ENCODE measurements at regions not wholly inside any gene's neighbourhood (a gene's known extent, or its start where the extent isn't known, plus 50 kb on each side); places are given as distances from the start of the nearest gene placed in this dataset.
"Not testable (repeated sequence)": the region's sequence is repeated elsewhere in the genome, so short reads cannot be mapped to it uniquely, and the experiment has no call there.

GRCh38 chr4:17009871-17010367, 111.5 kb upstream of the LDB2 start:
- ATAC-seq (ENCODE audit: insufficient read depth, low FRiP score) (no peak), DNase-seq (no peak)
- Histone ChIP-seq H3K9ac (ENCODE audit: insufficient read depth in 1 of 2, low read length in 2 of 2) (no peak overlapping the region), H3K27ac (ENCODE audit: low read depth in 1 of 2, low read length in 1 of 2) (no peak overlapping the region), H3K4me1 (ENCODE audit: control insufficient read depth in 5 of 5, insufficient read depth in 5 of 5, low read length in 5 of 5) (no peaks in the 10 kb centered on the region), H3K4me3 (no peak overlapping the region), H3K9me3 (ENCODE audit: control insufficient read depth in 4 of 4, insufficient read depth in 3 of 4, low read length in 3 of 4) (peaks cover 0 to 2% (median 0%) of the 10 kb centered on the region in 4 donors), H3K36me3 (ENCODE audit: control insufficient read depth in 4 of 4, insufficient read depth in 4 of 4, low read length in 4 of 4) (no peaks in the 10 kb centered on the region), H3K27me3 (ENCODE audit: control insufficient read depth in 3 of 3, insufficient read depth in 3 of 3, low read length in 2 of 3) (no peaks in the 10 kb centered on the region)
- 85 to 87% methylated on average over 10 of the region's 10 CpGs for WGBS, 2 donors
- no peak for TF ChIP-seq CTCF (IDR thresholded peaks at IDR 0.05; ENCODE audit: control extremely low read depth, extremely low read depth)

- H3K27ac ChIP-seq (ENCODE audit: low read depth in 1 of 2, low read length in 1 of 2): no peak overlapping the region
- no peaks in the 10 kb centered on the region for H3K27me3 ChIP-seq (ENCODE audit: control insufficient read depth in 3 of 3, insufficient read depth in 3 of 3, low read length in 2 of 3)
- H3K36me3 ChIP-seq (ENCODE audit: control insufficient read depth in 4 of 4, insufficient read depth in 4 of 4, low read length in 4 of 4): no peaks in the 10 kb centered on the region
- no peak overlapping the region for H3K9ac ChIP-seq (ENCODE audit: insufficient read depth in 1 of 2, low read length in 2 of 2)
- no peaks in the 10 kb centered on the region for H3K4me1 ChIP-seq (ENCODE audit: control insufficient read depth in 5 of 5, insufficient read depth in 5 of 5, low read length in 5 of 5)
- no peak for TF ChIP-seq CTCF (IDR thresholded peaks at IDR 0.05; ENCODE audit: control extremely low read depth, extremely low read depth)
- no peak overlapping the region for H3K4me3 ChIP-seq
- no peaks in the 10 kb centered on the region for H3K9me3 ChIP-seq (ENCODE audit: control insufficient read depth in 4 of 4, insufficient read depth in 3 of 4, low read length in 3 of 4)
- ATAC-seq (ENCODE audit: insufficient read depth, low FRiP score): no peak
- no peak for DNase-seq
- WGBS, 2 donors: 87 to 93% methylated on average over 2 of the region's 2 CpGs
Observed at GRCh38 chr4:17008834-17009345, 110.4 kb upstream of the LDB2 start.

GRCh38 chr4:17003606-17004392, 105.4 kb upstream of the LDB2 start:
- H3K9ac ChIP-seq (ENCODE audit: insufficient read depth in 1 of 2, low read length in 2 of 2): not testable (repeated sequence)
- 82 to 85% methylated on average over 16 of the region's 16 CpGs for WGBS, 2 donors

GRCh38 chr4:16995451-16995850, 97.0 kb upstream of the LDB2 start:
- no peak overlapping the region for H3K9ac ChIP-seq (ENCODE audit: insufficient read depth in 1 of 2, low read length in 2 of 2)
- H3K27me3 ChIP-seq (ENCODE audit: control insufficient read depth in 3 of 3, insufficient read depth in 3 of 3, low read length in 2 of 3): no peaks in the 10 kb centered on the region
- ATAC-seq (ENCODE audit: insufficient read depth, low FRiP score) (no peak), DNase-seq (no peak)
- H3K27ac ChIP-seq (ENCODE audit: low read depth in 1 of 2, low read length in 1 of 2): no peak overlapping the region
- H3K4me1 ChIP-seq (ENCODE audit: control insufficient read depth in 5 of 5, insufficient read depth in 5 of 5, low read length in 5 of 5): peaks cover 0 to 2% (median 0%) of the 10 kb centered on the region in 5 donors
- 72 to 84% methylated on average over 1 of the region's 1 CpG for WGBS, 2 donors
- TF ChIP-seq CTCF (IDR thresholded peaks at IDR 0.05; ENCODE audit: control extremely low read depth, extremely low read depth): no peak
- H3K9me3 ChIP-seq (ENCODE audit: control insufficient read depth in 4 of 4, insufficient read depth in 3 of 4, low read length in 3 of 4): no peaks in the 10 kb centered on the region
- H3K4me3 ChIP-seq: no peak overlapping the region
- no peaks in the 10 kb centered on the region for H3K36me3 ChIP-seq (ENCODE audit: control insufficient read depth in 4 of 4, insufficient read depth in 4 of 4, low read length in 4 of 4)

More at GRCh38 chr4:17003606-17004392, 105.4 kb upstream of the LDB2 start:
- H3K9me3 ChIP-seq (ENCODE audit: control insufficient read depth in 4 of 4, insufficient read depth in 3 of 4, low read length in 3 of 4); ATAC-seq (ENCODE audit: insufficient read depth, low FRiP score); H3K4me1 ChIP-seq (ENCODE audit: control insufficient read depth in 5 of 5, insufficient read depth in 5 of 5, low read length in 5 of 5); H3K27me3 ChIP-seq (ENCODE audit: control insufficient read depth in 3 of 3, insufficient read depth in 3 of 3, low read length in 2 of 3); H3K36me3 ChIP-seq (ENCODE audit: control insufficient read depth in 4 of 4, insufficient read depth in 4 of 4, low read length in 4 of 4); H3K4me3 ChIP-seq; DNase-seq; H3K27ac ChIP-seq (ENCODE audit: low read depth in 1 of 2, low read length in 1 of 2): not testable (repeated sequence)
